GM12878 (cell line): ENCODE measurements at regions not wholly inside any gene's neighbourhood (a gene's known extent, or its start where the extent isn't known, plus 50 kb on each side); places are given as distances from the start of the nearest gene placed in this dataset.

ENCODE experiments used
- CEBPB ChIP-seq, 2 experiments: fragments of 150-350 bp in 1 of 2; IDR thresholded peaks; 2 replicates each; pipeline ENCODE4 v1.6.1; 2012 to 2014; ENCODE audit warnings: low read depth in 2 of 2, low read length in 2 of 2, borderline replicate concordance in 1 of 2, inconsistent platforms in 1 of 2
- HDGF ChIP-seq: fragments of 450-650 bp; IDR thresholded peaks from 2 replicates; pipeline ENCODE4 v1.6.1; 2016; ENCODE audit warnings: antibody characterized with exemption
- IKZF2 ChIP-seq, 2 experiments: fragments of 450-650 bp; IDR thresholded peaks; 2 replicates each; pipeline ENCODE4 v1.6.1; 2017; ENCODE audit warnings: mild to moderate bottlenecking in 2 of 2, moderate library complexity in 2 of 2
- NFIC ChIP-seq: IDR thresholded peaks from 2 replicates; pipeline ENCODE4 v1.6.1; 2012; ENCODE audit warnings: low read depth, mild to moderate bottlenecking, inconsistent platforms, low read length, moderate library complexity
- RBBP5 ChIP-seq: fragments of 200-600 bp; sonication (generic); conservative IDR thresholded peaks from 2 replicates; pipeline ENCODE4 v1.6.1; 2016
- ZNF24 ChIP-seq: fragments of 450-650 bp; IDR thresholded peaks from 2 replicates; pipeline ENCODE4 v1.6.1; 2017; ENCODE audit warnings: antibody characterized with exemption, mild to moderate bottlenecking
- ZNF622 ChIP-seq: fragments of 450-650 bp; IDR thresholded peaks from 2 replicates; pipeline ENCODE4 v1.6.1; 2017; ENCODE audit warnings: mild to moderate bottlenecking, inconsistent platforms
- TF ChIP-seq, protein P1 (sequence below): fragments of 450-650 bp; IDR thresholded peaks from 2 replicates; pipeline ENCODE4 v1.6.1; 2016; ENCODE audit warnings: mild to moderate bottlenecking
- TF ChIP-seq, protein P2 (sequence below): fragments of 150-350 bp; IDR thresholded peaks from 2 replicates; pipeline ENCODE4 v1.6.1; 2016; ENCODE audit warnings: low read depth, low read length

DNA sequence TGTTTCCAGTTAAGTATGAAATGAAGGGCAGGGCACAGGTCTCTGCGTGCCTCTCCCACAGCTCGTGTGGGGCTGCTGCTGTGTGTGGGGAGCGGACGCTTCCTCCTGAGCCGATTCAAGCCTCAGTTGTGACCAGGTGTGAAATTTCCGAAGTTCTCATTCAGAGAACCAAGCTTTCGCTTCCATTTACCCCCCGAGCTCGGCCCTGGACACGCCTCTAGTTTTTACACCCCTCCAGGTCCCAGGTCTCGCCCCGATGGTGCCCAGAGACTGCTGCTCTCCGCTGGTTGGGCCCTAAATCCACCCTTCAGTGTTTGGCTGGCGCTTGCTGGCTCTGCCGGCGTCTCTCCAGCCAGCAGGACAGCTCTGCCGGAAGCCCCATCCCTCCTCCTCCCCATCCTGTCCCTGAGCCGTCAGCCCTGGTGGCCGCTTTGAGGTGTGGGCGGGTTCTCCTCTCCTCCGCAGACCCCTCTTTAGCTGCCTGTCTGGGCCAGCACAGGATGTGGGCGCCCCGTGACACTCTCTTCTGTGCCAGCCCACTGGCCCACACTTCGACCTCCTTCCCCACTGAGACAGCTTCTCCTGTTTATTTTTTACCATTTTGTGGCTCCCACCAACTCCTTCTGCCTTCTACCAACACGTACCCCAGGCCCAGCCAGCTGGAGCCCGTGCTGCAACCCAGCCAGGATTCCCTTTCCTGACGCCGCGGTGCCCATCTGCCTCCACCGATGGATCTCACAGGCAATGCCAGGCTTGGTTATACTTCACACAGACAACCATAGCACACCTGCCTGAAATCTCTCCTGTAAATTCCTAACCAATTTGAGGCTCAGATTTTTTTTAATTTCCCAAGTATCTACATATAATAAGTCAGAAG is 142.8 kb downstream of the DLL1 start (continued):
- TF ChIP-seq, protein P1, sequence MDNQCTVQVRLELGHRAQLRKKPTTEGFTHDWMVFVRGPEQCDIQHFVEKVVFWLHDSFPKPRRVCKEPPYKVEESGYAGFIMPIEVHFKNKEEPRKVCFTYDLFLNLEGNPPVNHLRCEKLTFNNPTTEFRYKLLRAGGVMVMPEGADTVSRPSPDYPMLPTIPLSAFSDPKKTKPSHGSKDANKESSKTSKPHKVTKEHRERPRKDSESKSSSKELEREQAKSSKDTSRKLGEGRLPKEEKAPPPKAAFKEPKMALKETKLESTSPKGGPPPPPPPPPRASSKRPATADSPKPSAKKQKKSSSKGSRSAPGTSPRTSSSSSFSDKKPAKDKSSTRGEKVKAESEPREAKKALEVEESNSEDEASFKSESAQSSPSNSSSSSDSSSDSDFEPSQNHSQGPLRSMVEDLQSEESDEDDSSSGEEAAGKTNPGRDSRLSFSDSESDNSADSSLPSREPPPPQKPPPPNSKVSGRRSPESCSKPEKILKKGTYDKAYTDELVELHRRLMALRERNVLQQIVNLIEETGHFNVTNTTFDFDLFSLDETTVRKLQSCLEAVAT, result no peak
- TF ChIP-seq HDGF (no peak), ZNF24 (no peak), CEBPB (IDR thresholded peaks at IDR 0.05; ENCODE audit: borderline replicate concordance in 1 of 2, low read depth in 2 of 2, low read length in 2 of 2) (no peak), RBBP5 (no peak), NFIC (no peak), IKZF2 (IDR thresholded peaks at IDR 0.05) (no peak), ZNF622 (no peak)
- TF ChIP-seq, protein P2, sequence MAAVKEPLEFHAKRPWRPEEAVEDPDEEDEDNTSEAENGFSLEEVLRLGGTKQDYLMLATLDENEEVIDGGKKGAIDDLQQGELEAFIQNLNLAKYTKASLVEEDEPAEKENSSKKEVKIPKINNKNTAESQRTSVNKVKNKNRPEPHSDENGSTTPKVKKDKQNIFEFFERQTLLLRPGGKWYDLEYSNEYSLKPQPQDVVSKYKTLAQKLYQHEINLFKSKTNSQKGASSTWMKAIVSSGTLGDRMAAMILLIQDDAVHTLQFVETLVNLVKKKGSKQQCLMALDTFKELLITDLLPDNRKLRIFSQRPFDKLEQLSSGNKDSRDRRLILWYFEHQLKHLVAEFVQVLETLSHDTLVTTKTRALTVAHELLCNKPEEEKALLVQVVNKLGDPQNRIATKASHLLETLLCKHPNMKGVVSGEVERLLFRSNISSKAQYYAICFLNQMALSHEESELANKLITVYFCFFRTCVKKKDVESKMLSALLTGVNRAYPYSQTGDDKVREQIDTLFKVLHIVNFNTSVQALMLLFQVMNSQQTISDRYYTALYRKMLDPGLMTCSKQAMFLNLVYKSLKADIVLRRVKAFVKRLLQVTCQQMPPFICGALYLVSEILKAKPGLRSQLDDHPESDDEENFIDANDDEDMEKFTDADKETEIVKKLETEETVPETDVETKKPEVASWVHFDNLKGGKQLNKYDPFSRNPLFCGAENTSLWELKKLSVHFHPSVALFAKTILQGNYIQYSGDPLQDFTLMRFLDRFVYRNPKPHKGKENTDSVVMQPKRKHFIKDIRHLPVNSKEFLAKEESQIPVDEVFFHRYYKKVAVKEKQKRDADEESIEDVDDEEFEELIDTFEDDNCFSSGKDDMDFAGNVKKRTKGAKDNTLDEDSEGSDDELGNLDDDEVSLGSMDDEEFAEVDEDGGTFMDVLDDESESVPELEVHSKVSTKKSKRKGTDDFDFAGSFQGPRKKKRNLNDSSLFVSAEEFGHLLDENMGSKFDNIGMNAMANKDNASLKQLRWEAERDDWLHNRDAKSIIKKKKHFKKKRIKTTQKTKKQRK, result no peak
